Nephron (organoid): ENCODE measurements at regions not wholly inside any gene's neighbourhood (a gene's known extent, or its start where the extent isn't known, plus 50 kb on each side); places are given as distances from the start of the nearest gene placed in this dataset.

Source experiments
- H3K27ac Mint-ChIP-seq, 3 experiments: 2 replicates each; pipeline ENCODE4 v1.8.0; 2020; ENCODE audit warnings: mixed read lengths in 3 of 3, mild to moderate bottlenecking in 2 of 3, moderate library complexity in 1 of 3
- H3K27me3 Mint-ChIP-seq: 2 replicates; pipeline ENCODE4 v1.8.0; 2021; ENCODE audit warnings: low read depth, mild to moderate bottlenecking, moderate library complexity, mixed read lengths
- H3K36me3 Mint-ChIP-seq: 2 replicates; pipeline ENCODE4 v1.8.0; 2020; ENCODE audit warnings: low read depth, mixed read lengths
- H3K4me1 Mint-ChIP-seq: 2 replicates; pipeline ENCODE4 v1.8.0; 2020; ENCODE audit warnings: mixed read lengths
- H3K4me3 Mint-ChIP-seq, 3 experiments: 2 replicates each; pipeline ENCODE4 v1.8.0; 2020; ENCODE audit warnings: mild to moderate bottlenecking in 3 of 3, mixed read lengths in 3 of 3, moderate library complexity in 2 of 3
- H3K9me3 Mint-ChIP-seq: 2 replicates; pipeline ENCODE4 v1.8.0; 2020; ENCODE audit warnings: mixed read lengths
- TF ChIP-seq, protein P1 (sequence below), 3 experiments: fragments of 200-600 bp; sonication (generic); IDR thresholded peaks; one replicate each; pipeline ENCODE4 v1.5.0; 2021; ENCODE audit warnings: antibody characterized with exemption in 3 of 3; ENCODE audit not compliant: unreplicated experiment in 3 of 3

- Mint-ChIP-seq H3K9me3 (peaks cover 2% of the 10 kb centered on the region), H3K4me3 (no peak overlapping the region)
Measured at GRCh38 chr10:109287858-109288257, 635.5 kb downstream of the XPNPEP1 start.

DNA sequence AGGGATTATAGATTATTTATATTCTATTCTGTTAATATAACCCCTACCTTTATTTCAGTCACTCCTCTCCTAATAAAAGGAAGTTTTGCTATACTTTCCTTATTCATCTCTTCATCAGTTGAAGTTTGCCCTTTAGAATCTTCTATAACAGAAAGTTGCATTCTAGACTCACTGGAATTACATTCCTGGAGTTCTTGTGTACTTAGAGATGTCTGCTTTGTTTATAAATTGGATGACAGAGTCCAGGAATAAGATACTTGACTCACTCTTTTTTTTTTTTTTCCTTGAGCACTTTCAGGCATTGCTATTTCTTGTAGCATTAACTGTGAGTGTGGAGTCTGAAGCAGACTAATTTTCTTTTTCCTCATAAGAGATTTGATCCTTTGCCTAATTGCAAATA is 640.8 kb downstream of the XPNPEP1 start:
- TF ChIP-seq, protein P1, sequence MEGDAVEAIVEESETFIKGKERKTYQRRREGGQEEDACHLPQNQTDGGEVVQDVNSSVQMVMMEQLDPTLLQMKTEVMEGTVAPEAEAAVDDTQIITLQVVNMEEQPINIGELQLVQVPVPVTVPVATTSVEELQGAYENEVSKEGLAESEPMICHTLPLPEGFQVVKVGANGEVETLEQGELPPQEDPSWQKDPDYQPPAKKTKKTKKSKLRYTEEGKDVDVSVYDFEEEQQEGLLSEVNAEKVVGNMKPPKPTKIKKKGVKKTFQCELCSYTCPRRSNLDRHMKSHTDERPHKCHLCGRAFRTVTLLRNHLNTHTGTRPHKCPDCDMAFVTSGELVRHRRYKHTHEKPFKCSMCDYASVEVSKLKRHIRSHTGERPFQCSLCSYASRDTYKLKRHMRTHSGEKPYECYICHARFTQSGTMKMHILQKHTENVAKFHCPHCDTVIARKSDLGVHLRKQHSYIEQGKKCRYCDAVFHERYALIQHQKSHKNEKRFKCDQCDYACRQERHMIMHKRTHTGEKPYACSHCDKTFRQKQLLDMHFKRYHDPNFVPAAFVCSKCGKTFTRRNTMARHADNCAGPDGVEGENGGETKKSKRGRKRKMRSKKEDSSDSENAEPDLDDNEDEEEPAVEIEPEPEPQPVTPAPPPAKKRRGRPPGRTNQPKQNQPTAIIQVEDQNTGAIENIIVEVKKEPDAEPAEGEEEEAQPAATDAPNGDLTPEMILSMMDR (IDR thresholded peaks at IDR 0.05; ENCODE audit: unreplicated experiment in 3 of 3) = no peak
- Mint-ChIP-seq H3K27ac (no peak overlapping the region), H3K9me3 (no peaks in the 10 kb centered on the region), H3K27me3 (peaks cover under 1% of the 10 kb centered on the region), H3K4me3 (no peak overlapping the region), H3K36me3 (no peaks in the 10 kb centered on the region), H3K4me1 (no peaks in the 10 kb centered on the region)

More at GRCh38 chr10:109287858-109288257, 635.5 kb downstream of the XPNPEP1 start:
- TF ChIP-seq, protein P1 (IDR thresholded peaks at IDR 0.05; ENCODE audit: unreplicated experiment in 3 of 3) = no peak
- H3K36me3 Mint-ChIP-seq = no peaks in the 10 kb centered on the region
- H3K4me1 Mint-ChIP-seq = no peaks in the 10 kb centered on the region
- peaks cover 5% of the 10 kb centered on the region for H3K27me3 Mint-ChIP-seq
- no peak overlapping the region for H3K27ac Mint-ChIP-seq

GRCh38 chr10:109281347-109281746 is 642.0 kb downstream of the XPNPEP1 start:
- H3K27ac Mint-ChIP-seq = no peak overlapping the region
- H3K4me3 Mint-ChIP-seq = no peak overlapping the region
- H3K36me3 Mint-ChIP-seq = no peaks in the 10 kb centered on the region
- H3K9me3 Mint-ChIP-seq = no peaks in the 10 kb centered on the region
- TF ChIP-seq, protein P1 (IDR thresholded peaks at IDR 0.05; ENCODE audit: unreplicated experiment in 3 of 3) = no peak
- H3K27me3 Mint-ChIP-seq = no peaks in the 10 kb centered on the region
- no peaks in the 10 kb centered on the region for H3K4me1 Mint-ChIP-seq

DNA sequence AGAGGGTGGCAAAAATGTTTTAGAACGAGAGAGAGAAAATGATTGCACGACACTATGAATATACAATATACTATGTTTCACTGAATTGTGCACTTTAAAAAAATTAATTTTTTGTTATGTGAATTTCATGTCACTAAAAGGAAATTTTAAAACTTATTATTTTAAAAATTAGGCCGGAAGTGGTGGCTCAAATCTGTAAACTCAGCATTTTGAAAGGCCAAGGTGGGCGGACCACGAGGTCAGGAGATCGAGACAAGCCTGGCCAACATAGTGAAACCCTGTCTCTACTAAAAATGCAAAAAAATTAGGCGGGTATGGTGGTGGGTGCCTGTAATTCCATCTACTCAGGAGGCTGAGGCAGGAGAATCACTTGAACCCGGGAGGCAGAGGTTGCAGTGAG is 642.5 kb downstream of the XPNPEP1 start:
- no peaks in the 10 kb centered on the region for H3K4me1 Mint-ChIP-seq
- H3K9me3 Mint-ChIP-seq = no peaks in the 10 kb centered on the region
- TF ChIP-seq, protein P1 (IDR thresholded peaks at IDR 0.05; ENCODE audit: unreplicated experiment in 3 of 3) = no peak
- H3K27ac Mint-ChIP-seq = no peak overlapping the region
- H3K36me3 Mint-ChIP-seq = no peaks in the 10 kb centered on the region
- H3K27me3 Mint-ChIP-seq = no peaks in the 10 kb centered on the region
- H3K4me3 Mint-ChIP-seq = no peak overlapping the region

- Mint-ChIP-seq H3K27me3 (peaks cover 5% of the 10 kb centered on the region), H3K36me3 (no peaks in the 10 kb centered on the region), H3K4me1 (no peaks in the 10 kb centered on the region), H3K27ac (no peak overlapping the region), H3K9me3 (no peaks in the 10 kb centered on the region), H3K4me3 (no peak overlapping the region)
- TF ChIP-seq, protein P1 (IDR thresholded peaks at IDR 0.05; ENCODE audit: unreplicated experiment in 3 of 3) = no peak
Measured at GRCh38 chr10:109277456-109277855, 645.9 kb downstream of the XPNPEP1 start.

DNA sequence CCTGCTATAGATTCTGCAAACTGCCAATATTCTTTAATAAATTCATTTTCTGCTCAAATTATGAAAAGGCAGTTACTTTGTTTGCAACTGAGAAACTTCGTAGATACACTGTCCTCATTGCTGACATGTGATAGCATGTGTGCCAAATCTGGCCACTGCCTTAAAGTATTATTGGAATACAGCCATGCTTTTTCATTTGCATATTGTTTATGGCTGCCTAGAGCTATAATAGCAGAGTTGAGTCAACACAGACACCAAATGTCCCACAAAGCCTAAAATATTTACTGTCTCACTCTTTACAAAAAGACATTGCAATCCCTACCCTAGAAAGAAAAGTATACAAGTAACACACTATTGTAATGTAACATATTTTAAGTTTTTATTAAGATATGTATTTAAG is 647.4 kb downstream of the XPNPEP1 start:
- H3K4me1 Mint-ChIP-seq = no peaks in the 10 kb centered on the region
- H3K36me3 Mint-ChIP-seq = no peaks in the 10 kb centered on the region
- no peak overlapping the region for H3K27ac Mint-ChIP-seq
- peaks cover 5% of the 10 kb centered on the region for H3K27me3 Mint-ChIP-seq
- no peak overlapping the region for H3K4me3 Mint-ChIP-seq
- H3K9me3 Mint-ChIP-seq = no peaks in the 10 kb centered on the region
- TF ChIP-seq, protein P1 (IDR thresholded peaks at IDR 0.05; ENCODE audit: unreplicated experiment in 3 of 3) = no peak
